Cardiac muscle cell (in vitro differentiated cells and primary cell): ENCODE measurements at regions not wholly inside any gene's neighbourhood (a gene's known extent, or its start where the extent isn't known, plus 50 kb on each side); places are given as distances from the start of the nearest gene placed in this dataset.

Experiments used
- DNase-seq, 2 donors: peaks; one replicate each; pipeline versions ENCODE4 v3.0.0 to v3.0.0-alpha.2; 2010 to 2017; ENCODE audit warnings: low read depth in 1 of 2, low spot score in 1 of 2
- H3K27ac ChIP-seq: fragments of 200-600 bp; sonication (generic); 2 replicates; pipeline ENCODE4 v1.5.1; 2016
- H3K27me3 ChIP-seq: fragments of 200-600 bp; sonication (generic); 2 replicates; pipeline ENCODE4 v1.6.0; 2016; ENCODE audit warnings: control low read depth
- H3K36me3 ChIP-seq: fragments of 200-600 bp; sonication (generic); 2 replicates; pipeline ENCODE4 v1.5.1; 2016; ENCODE audit warnings: control low read depth
- H3K4me1 ChIP-seq: fragments of 200-600 bp; sonication (generic); 2 replicates; pipeline ENCODE4 v1.8.1; 2017; ENCODE audit warnings: low read depth, mild to moderate bottlenecking, mixed run types
- H3K4me3 ChIP-seq: fragments of 200-600 bp; sonication (generic); 2 replicates; pipeline ENCODE4 v1.5.1; 2016; ENCODE audit warnings: mild to moderate bottlenecking
- H3K9me3 ChIP-seq: fragments of 200-600 bp; sonication (generic); 2 replicates; pipeline ENCODE4 v1.5.1; 2017; ENCODE audit warnings: low read depth, mild to moderate bottlenecking, control low read depth
- CTCF ChIP-seq: IDR thresholded peaks from 2 replicates; pipeline ENCODE4 v1.5.1; 2012; ENCODE audit warnings: low read depth, mild to moderate bottlenecking, low read length

GRCh38 chr18:68428661-68429060 lies 286.2 kb downstream of the TMX3 start:
- Histone ChIP-seq H3K4me3 (no peak overlapping the region), H3K36me3 (no peaks in the 10 kb centered on the region), H3K9me3 (no peaks in the 10 kb centered on the region), H3K27me3 (no peaks in the 10 kb centered on the region), H3K27ac (no peak overlapping the region), H3K4me1 (no peaks in the 10 kb centered on the region)
- DNase-seq, result no peak
- no peak for TF ChIP-seq CTCF

- H3K4me1 ChIP-seq, result no peaks in the 10 kb centered on the region
- H3K27me3 ChIP-seq, result no peaks in the 10 kb centered on the region
- DNase-seq, result peak in 1 of 2 donors; percentile 53
- H3K27ac ChIP-seq, result no peak overlapping the region
- H3K36me3 ChIP-seq, result no peaks in the 10 kb centered on the region
- TF ChIP-seq CTCF, result no peak
- no peaks in the 10 kb centered on the region for H3K9me3 ChIP-seq
- no peak overlapping the region for H3K4me3 ChIP-seq
Observed at GRCh38 chr18:68427951-68428401, 286.9 kb downstream of the TMX3 start.

- H3K27me3 ChIP-seq, result no peaks in the 10 kb centered on the region
- DNase-seq, result no peak
Observed at GRCh38 chr18:68426731-68427315, 288.1 kb downstream of the TMX3 start.

GRCh38 chr18:68418881-68419280 lies 296.0 kb downstream of the TMX3 start:
- H3K27me3 ChIP-seq, result no peaks in the 10 kb centered on the region
- H3K9me3 ChIP-seq, result no peaks in the 10 kb centered on the region
- no peaks in the 10 kb centered on the region for H3K4me1 ChIP-seq
- TF ChIP-seq CTCF, result no peak
- DNase-seq, result peak; percentile 5 to 64
- no peak overlapping the region for H3K27ac ChIP-seq
- H3K4me3 ChIP-seq, result no peak overlapping the region
- H3K36me3 ChIP-seq, result no peaks in the 10 kb centered on the region

More at GRCh38 chr18:68426731-68427315, 288.1 kb downstream of the TMX3 start:
- Histone ChIP-seq H3K27ac (no peak overlapping the region), H3K4me3 (no peak overlapping the region), H3K9me3 (no peaks in the 10 kb centered on the region), H3K36me3 (no peaks in the 10 kb centered on the region), H3K4me1 (no peaks in the 10 kb centered on the region)
- TF ChIP-seq CTCF, result no peak

- Histone ChIP-seq H3K36me3 (no peaks in the 10 kb centered on the region), H3K4me3 (no peak overlapping the region), H3K27me3 (no peaks in the 10 kb centered on the region), H3K27ac (no peak overlapping the region), H3K9me3 (no peaks in the 10 kb centered on the region), H3K4me1 (no peaks in the 10 kb centered on the region)
- TF ChIP-seq CTCF, result no peak
- peak in 1 of 2 donors; percentile 58 for DNase-seq
Observed at GRCh38 chr18:68418226-68418868, 296.6 kb downstream of the TMX3 start.
